Mesenchymal stem cell (in vitro differentiated cells and primary cell): ENCODE measurements at regions not wholly inside any gene's neighbourhood (a gene's known extent, or its start where the extent isn't known, plus 50 kb on each side); places are given as distances from the start of the nearest gene placed in this dataset. TPM values are rescaled to one million over a fixed set of nuclear protein-coding genes. Genes with fewer than 3 reads are reported as not detected.

Source experiments
- DNase-seq: peaks from one replicate; pipeline ENCODE4 v3.0.0-alpha.2; 2013
- H2AFZ ChIP-seq: one replicate; pipeline ENCODE4 v1.6.1; 2013; ENCODE audit warnings: low read depth, mild to moderate bottlenecking, control low read depth, inconsistent platforms, low read length, moderate library complexity
- H2AK5ac ChIP-seq: 2 replicates; pipeline ENCODE4 v1.6.1; 2013; ENCODE audit warnings: low read length, moderate library complexity, mild to moderate bottlenecking, inconsistent platforms; ENCODE audit not compliant: severe bottlenecking
- H2BK120ac ChIP-seq: one replicate; pipeline ENCODE4 v1.6.1; 2013; ENCODE audit warnings: low read depth, mild to moderate bottlenecking, inconsistent platforms, low read length, moderate library complexity
- H2BK12ac ChIP-seq, 2 experiments: one replicate each; pipeline ENCODE4 v1.6.1; 2013; ENCODE audit warnings: inconsistent platforms in 2 of 2, low read length in 2 of 2, mild to moderate bottlenecking in 2 of 2, moderate library complexity in 2 of 2, control low read depth in 1 of 2
- H2BK15ac ChIP-seq: one replicate; pipeline ENCODE4 v1.6.1; 2013; ENCODE audit warnings: mild to moderate bottlenecking, low read depth, inconsistent platforms; ENCODE audit not compliant: poor library complexity, severe bottlenecking
- H2BK5ac ChIP-seq: 2 replicates; pipeline ENCODE4 v1.6.1; 2013; ENCODE audit warnings: low read depth, mild to moderate bottlenecking, low read length, control low read depth, inconsistent platforms; ENCODE audit not compliant: poor library complexity, severe bottlenecking
- H3K14ac ChIP-seq, 2 experiments: one replicate each; pipeline ENCODE4 v1.6.1; 2013; ENCODE audit warnings: inconsistent platforms in 2 of 2, low read length in 2 of 2, control low read depth in 1 of 2, mild to moderate bottlenecking in 1 of 2, moderate library complexity in 1 of 2
- H3K18ac ChIP-seq, 2 experiments: one replicate each; pipeline ENCODE4 v1.6.1; 2013; ENCODE audit warnings: inconsistent platforms in 2 of 2, low read length in 2 of 2, control low read depth in 1 of 2, low read depth in 1 of 2, mild to moderate bottlenecking in 1 of 2
- H3K23ac ChIP-seq, 2 experiments: one replicate each; pipeline ENCODE4 v1.6.1; 2013; ENCODE audit warnings: inconsistent platforms in 2 of 2, low read length in 2 of 2, mild to moderate bottlenecking in 2 of 2, moderate library complexity in 2 of 2, control low read depth in 1 of 2
- H3K27ac ChIP-seq: 2 replicates; pipeline ENCODE4 v1.5.1; 2013; ENCODE audit warnings: mild to moderate bottlenecking, moderate library complexity, low read length, control low read depth, inconsistent platforms; ENCODE audit not compliant: poor library complexity, severe bottlenecking
- H3K27me3 ChIP-seq, 2 experiments: 2 replicates each; pipeline versions ENCODE4 v1.6.1 to v1.7.0; 2013; ENCODE audit warnings: low read length in 2 of 2, mild to moderate bottlenecking in 2 of 2, moderate library complexity in 2 of 2, control low read depth in 1 of 2, inconsistent platforms in 1 of 2; ENCODE audit not compliant: control insufficient read depth in 1 of 2, insufficient read depth in 1 of 2
- H3K36me3 ChIP-seq, 2 experiments: 2 replicates each; pipeline versions ENCODE4 v1.6.1 to v1.7.0; 2013; ENCODE audit warnings: low read length in 2 of 2, control low read depth in 1 of 2, inconsistent platforms in 1 of 2, low read depth in 1 of 2, mild to moderate bottlenecking in 1 of 2; ENCODE audit not compliant: insufficient read depth in 2 of 2, control insufficient read depth in 1 of 2
- H3K4ac ChIP-seq, 2 experiments: one replicate each; pipeline ENCODE4 v1.6.1; 2013; ENCODE audit warnings: inconsistent platforms in 2 of 2, low read length in 2 of 2, mild to moderate bottlenecking in 2 of 2, moderate library complexity in 2 of 2, control low read depth in 1 of 2, low read depth in 1 of 2
- H3K4me1 ChIP-seq: 2 replicates; pipeline ENCODE4 v1.6.1; 2013; ENCODE audit warnings: low read depth, low read length, control low read depth; ENCODE audit not compliant: control insufficient read depth, insufficient read depth
- H3K4me2 ChIP-seq: 2 replicates; pipeline ENCODE4 v1.6.1; 2013; ENCODE audit warnings: low read length, mild to moderate bottlenecking, inconsistent platforms; ENCODE audit not compliant: poor library complexity, severe bottlenecking
- H3K4me3 ChIP-seq, 2 experiments: 2 replicates each; pipeline versions ENCODE4 v1.5.1 to v1.7.0; 2013; ENCODE audit warnings: low read length in 2 of 2, mild to moderate bottlenecking in 2 of 2, control low read depth in 1 of 2, low read depth in 1 of 2; ENCODE audit not compliant: insufficient read depth in 1 of 2
- H3K79me1 ChIP-seq: replicated peaks from 2 replicates; pipeline ENCODE4 v1.6.1; 2013; ENCODE audit warnings: mild to moderate bottlenecking, control low read depth, low read length, inconsistent platforms; ENCODE audit not compliant: poor library complexity, severe bottlenecking
- H3K9ac ChIP-seq: 2 replicates; pipeline ENCODE4 v1.7.0; 2013; ENCODE audit warnings: mild to moderate bottlenecking, low read length, moderate library complexity
- H3K9me3 ChIP-seq: 2 replicates; pipeline ENCODE4 v1.7.0; 2013; ENCODE audit warnings: mild to moderate bottlenecking, low read length; ENCODE audit not compliant: control insufficient read depth
- H4K8ac ChIP-seq: one replicate; pipeline ENCODE4 v1.6.1; 2013; ENCODE audit warnings: inconsistent platforms, mild to moderate bottlenecking, low read length, moderate library complexity
- H4K91ac ChIP-seq: one replicate; pipeline ENCODE4 v1.6.1; 2013; ENCODE audit warnings: mild to moderate bottlenecking, low read length, inconsistent platforms
- WGBS: methylation state at CpG from one replicate; pipeline ENCODE4 v1.1.7; 2013; ENCODE audit warnings: mixed read lengths; 5-methylcytosine and 5-hydroxymethylcytosine counted together
- small RNA-seq: library from polyadenylated mRNA; stranded (forward); fragments of <200 nt; extraction: miRNeasy Mini kit (QIAGEN cat#:217004); gene quantifications from one replicate; pipeline ENCODE3, GENCODE V24; 2013; ENCODE audit warnings: low read depth

DNA sequence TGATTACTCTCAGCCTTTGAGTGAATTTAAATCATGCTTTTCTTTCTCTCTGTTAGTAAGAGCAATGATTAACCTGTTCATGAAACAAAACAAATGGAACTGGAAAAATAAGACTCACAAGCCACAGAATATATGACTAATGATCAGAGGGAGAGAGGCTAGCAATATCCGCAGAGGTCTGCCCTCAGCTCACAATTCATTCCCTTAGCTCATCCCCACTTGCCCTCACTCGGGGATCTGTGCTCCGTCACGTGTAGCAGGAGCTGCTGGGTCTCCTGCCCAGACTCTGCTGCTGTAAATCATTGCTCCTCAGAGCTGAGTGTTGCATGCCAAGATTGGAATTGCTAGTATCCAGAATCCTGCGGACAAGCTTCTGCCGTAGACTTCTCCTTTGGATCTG, 53.1 kb upstream of the GNG2 start:
- H2BK5ac ChIP-seq = no peak overlapping the region
- no peak overlapping the region for H2BK15ac ChIP-seq
- H3K4me1 ChIP-seq = no peaks in the 10 kb centered on the region
- no peak overlapping the region for H2AFZ ChIP-seq
- H2BK12ac ChIP-seq = no peak overlapping the region
- no peak overlapping the region for H4K8ac ChIP-seq
- H3K9me3 ChIP-seq = peaks cover 5% of the 10 kb centered on the region
- H3K4me2 ChIP-seq = no peak overlapping the region
- H3K4ac ChIP-seq = no peak overlapping the region
- no peak overlapping the region for H3K14ac ChIP-seq
- H3K4me3 ChIP-seq = peak overlapping the region in 1 of 2 experiments; percentile 5
- peak overlapping the region; percentile 29 for H3K27ac ChIP-seq
- peak; percentile 63 for DNase-seq
- WGBS = 23% methylated on average over 6 of the region's 6 CpGs
- no peak overlapping the region for H4K91ac ChIP-seq
- H2AK5ac ChIP-seq = no peak overlapping the region
- H3K27me3 ChIP-seq = no peaks in the 10 kb centered on the region
- peak overlapping the region; percentile 23 for H3K9ac ChIP-seq
- no peak overlapping the region for H3K18ac ChIP-seq
- H3K79me1 ChIP-seq = no peaks in the 10 kb centered on the region
- H3K36me3 ChIP-seq = peaks cover 0 to 3% of the 10 kb centered on the region in 2 experiments
- H2BK120ac ChIP-seq = no peak overlapping the region
- H3K23ac ChIP-seq = no peak overlapping the region

Small RNA genes lying in the stretch of these regions (small RNA-seq; reads per million reads assigned to genes)
- not detected for gene AL079307.3
